Endothelial cell (in vitro differentiated cells): ENCODE measurements at regions not wholly inside any gene's neighbourhood (a gene's known extent, or its start where the extent isn't known, plus 50 kb on each side); places are given as distances from the start of the nearest gene placed in this dataset.

ENCODE experiments used
- DNase-seq: peaks from one replicate; pipeline ENCODE4 v3.0.0; 2021; ENCODE audit warnings: low spot score
- H3K27ac Mint-ChIP-seq: one replicate; pipeline ENCODE4 v1.8.0; 2021; ENCODE audit warnings: mixed read lengths, inconsistent platforms; ENCODE audit not compliant: unreplicated experiment
- H3K27me3 Mint-ChIP-seq: one replicate; pipeline ENCODE4 v1.8.0; 2021; ENCODE audit warnings: mild to moderate bottlenecking, moderate library complexity, mixed read lengths, inconsistent platforms; ENCODE audit not compliant: unreplicated experiment
- H3K36me3 Mint-ChIP-seq: one replicate; pipeline ENCODE4 v1.8.0; 2021; ENCODE audit warnings: mild to moderate bottlenecking, low read depth, mixed read lengths, inconsistent platforms; ENCODE audit not compliant: unreplicated experiment
- H3K4me1 Mint-ChIP-seq: one replicate; pipeline ENCODE4 v1.8.0; 2021; ENCODE audit warnings: mild to moderate bottlenecking, mixed read lengths, inconsistent platforms; ENCODE audit not compliant: unreplicated experiment
- H3K4me3 Mint-ChIP-seq: one replicate; pipeline ENCODE4 v1.8.0; 2021; ENCODE audit warnings: mild to moderate bottlenecking, mixed read lengths, inconsistent platforms; ENCODE audit not compliant: unreplicated experiment
- H3K9me3 Mint-ChIP-seq: one replicate; pipeline ENCODE4 v1.8.0; 2021; ENCODE audit warnings: mixed read lengths, inconsistent platforms; ENCODE audit not compliant: unreplicated experiment
- CTCF ChIP-seq: fragments of 200-600 bp; sonication (generic); IDR thresholded peaks from one replicate; pipeline ENCODE4 v1.5.0; 2021; ENCODE audit warnings: antibody characterized with exemption; ENCODE audit not compliant: unreplicated experiment

GRCh38 chr3:74165211-74165610 lies 449.2 kb downstream of the CNTN3 start:
- peaks cover 4% of the 10 kb centered on the region for H3K9me3 Mint-ChIP-seq
- no peaks in the 10 kb centered on the region for H3K4me1 Mint-ChIP-seq
- H3K4me3 Mint-ChIP-seq: no peak overlapping the region
- peaks cover 4% of the 10 kb centered on the region for H3K36me3 Mint-ChIP-seq
- DNase-seq: no peak
- H3K27ac Mint-ChIP-seq: no peak overlapping the region
- H3K27me3 Mint-ChIP-seq: no peaks in the 10 kb centered on the region
- TF ChIP-seq CTCF: no peak

GRCh38 chr3:74149466-74149865 lies 465.0 kb downstream of the CNTN3 start:
- no peak overlapping the region for H3K27ac Mint-ChIP-seq
- no peaks in the 10 kb centered on the region for H3K4me1 Mint-ChIP-seq
- no peaks in the 10 kb centered on the region for H3K27me3 Mint-ChIP-seq
- no peak for DNase-seq
- no peaks in the 10 kb centered on the region for H3K9me3 Mint-ChIP-seq
- TF ChIP-seq CTCF: no peak
- no peak overlapping the region for H3K4me3 Mint-ChIP-seq
- no peaks in the 10 kb centered on the region for H3K36me3 Mint-ChIP-seq

- no peaks in the 10 kb centered on the region for H3K4me1 Mint-ChIP-seq
- no peak overlapping the region for H3K27ac Mint-ChIP-seq
- H3K4me3 Mint-ChIP-seq: no peak overlapping the region
- TF ChIP-seq CTCF: no peak
- no peaks in the 10 kb centered on the region for H3K27me3 Mint-ChIP-seq
- no peak for DNase-seq
- H3K9me3 Mint-ChIP-seq: no peaks in the 10 kb centered on the region
- H3K36me3 Mint-ChIP-seq: no peaks in the 10 kb centered on the region
Measured at GRCh38 chr3:74145277-74145676, 469.2 kb downstream of the CNTN3 start.

- peak; percentile 4 for DNase-seq
- Mint-ChIP-seq H3K36me3 (no peaks in the 10 kb centered on the region), H3K27me3 (no peaks in the 10 kb centered on the region), H3K27ac (no peak overlapping the region), H3K9me3 (no peaks in the 10 kb centered on the region), H3K4me1 (no peaks in the 10 kb centered on the region), H3K4me3 (no peak overlapping the region)
- TF ChIP-seq CTCF: no peak
Measured at GRCh38 chr3:74139648-74140047, 474.8 kb downstream of the CNTN3 start.

GRCh38 chr3:74137790-74138189 lies 476.7 kb downstream of the CNTN3 start:
- no peaks in the 10 kb centered on the region for H3K4me1 Mint-ChIP-seq
- TF ChIP-seq CTCF: no peak
- H3K9me3 Mint-ChIP-seq: no peaks in the 10 kb centered on the region
- no peak for DNase-seq
- no peak overlapping the region for H3K4me3 Mint-ChIP-seq
- no peaks in the 10 kb centered on the region for H3K27me3 Mint-ChIP-seq
- H3K36me3 Mint-ChIP-seq: no peaks in the 10 kb centered on the region
- no peak overlapping the region for H3K27ac Mint-ChIP-seq
